Smooth muscle cell (in vitro differentiated cells): ENCODE measurements at regions not wholly inside any gene's neighbourhood (a gene's known extent, or its start where the extent isn't known, plus 50 kb on each side); places are given as distances from the start of the nearest gene placed in this dataset.
A peak's percentile ranks its signal among the peaks of the same experiment; 100 is the strongest.

Experiments used
- DNase-seq: peaks from one replicate; lab custom pipeline; 2025; ENCODE audit not compliant: unreplicated experiment; lab: John Stamatoyannopoulos, UW
- H2AFZ ChIP-seq: fragments of 200-600 bp; sonication (generic); 2 replicates; pipeline ENCODE4 v1.6.0; 2016; ENCODE audit warnings: antibody characterized with exemption, low read depth, mild to moderate bottlenecking
- H3F3A ChIP-seq: fragments of 200-600 bp; sonication (generic); 2 replicates; pipeline ENCODE4 v1.6.0; 2017; ENCODE audit warnings: antibody characterized with exemption, low read depth
- H3K27ac ChIP-seq: fragments of 200-600 bp; sonication (generic); 2 replicates; pipeline ENCODE4 v1.5.1; 2016; ENCODE audit warnings: low read depth, mild to moderate bottlenecking
- H3K27me3 ChIP-seq: fragments of 200-600 bp; sonication (generic); 2 replicates; pipeline ENCODE4 v1.6.1; 2016; ENCODE audit warnings: low read depth, mild to moderate bottlenecking
- H3K36me3 ChIP-seq: fragments of 200-600 bp; sonication (generic); 2 replicates; pipeline ENCODE4 v1.5.1; 2016; ENCODE audit warnings: low read depth
- H3K4me1 ChIP-seq: fragments of 200-600 bp; sonication (generic); 2 replicates; pipeline ENCODE4 v1.5.1; 2016; ENCODE audit warnings: low read depth
- H3K4me2 ChIP-seq: fragments of 200-600 bp; sonication (generic); 2 replicates; pipeline ENCODE4 v1.6.0; 2016; ENCODE audit warnings: mild to moderate bottlenecking
- H3K4me3 ChIP-seq: fragments of 200-600 bp; sonication (generic); 2 replicates; pipeline ENCODE4 v1.5.1; 2016; ENCODE audit warnings: mild to moderate bottlenecking
- H3K79me2 ChIP-seq: fragments of 200-600 bp; sonication (generic); 2 replicates; pipeline ENCODE4 v1.6.0; 2016; ENCODE audit warnings: low read depth, mild to moderate bottlenecking
- H3K9ac ChIP-seq: fragments of 200-600 bp; sonication (generic); 2 replicates; pipeline ENCODE4 v1.6.0; 2016; ENCODE audit warnings: low read depth
- H3K9me3 ChIP-seq: fragments of 200-600 bp; sonication (generic); replicated peaks from 2 replicates; pipeline ENCODE4 v1.5.1; 2016; ENCODE audit warnings: low read depth
- H4K20me1 ChIP-seq: fragments of 200-600 bp; sonication (generic); 2 replicates; pipeline ENCODE4 v1.6.0; 2016; ENCODE audit warnings: low read depth
- whole genome bisulfite sequencing: methylation state at CpG from one replicate; pipeline ENCODE4 v1.1.7; 2016; ENCODE audit warnings: low lambda C conversion rate; 5-methylcytosine and 5-hydroxymethylcytosine counted together
- TF ChIP-seq, protein P1 (sequence below): fragments of 200-600 bp; sonication (generic); IDR thresholded peaks from 2 replicates; pipeline ENCODE4 v1.5.1; 2017; ENCODE audit warnings: borderline replicate concordance, mild to moderate bottlenecking, antibody characterized with exemption; ENCODE audit not compliant: insufficient read depth, poor library complexity, severe bottlenecking

DNA sequence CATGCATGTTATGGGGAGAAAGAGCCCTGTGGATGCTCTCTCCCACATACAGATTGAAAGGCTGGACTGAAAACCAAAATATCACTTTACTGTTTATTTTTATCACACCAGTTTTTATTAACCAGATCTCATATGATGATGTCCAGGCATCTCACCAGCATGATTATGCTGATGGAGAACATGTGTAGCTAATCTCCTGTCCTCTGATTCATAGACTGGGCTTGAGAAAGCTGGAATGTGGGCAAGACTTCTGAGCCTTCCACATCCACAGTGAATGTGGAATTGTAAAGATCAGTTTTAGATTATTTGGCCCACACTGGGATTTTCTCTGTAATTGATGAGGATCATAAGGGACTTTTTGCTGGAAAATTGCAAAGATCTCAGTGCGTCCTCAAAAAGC, 137.9 kb downstream of the ICOS start:
- TF ChIP-seq, protein P1, sequence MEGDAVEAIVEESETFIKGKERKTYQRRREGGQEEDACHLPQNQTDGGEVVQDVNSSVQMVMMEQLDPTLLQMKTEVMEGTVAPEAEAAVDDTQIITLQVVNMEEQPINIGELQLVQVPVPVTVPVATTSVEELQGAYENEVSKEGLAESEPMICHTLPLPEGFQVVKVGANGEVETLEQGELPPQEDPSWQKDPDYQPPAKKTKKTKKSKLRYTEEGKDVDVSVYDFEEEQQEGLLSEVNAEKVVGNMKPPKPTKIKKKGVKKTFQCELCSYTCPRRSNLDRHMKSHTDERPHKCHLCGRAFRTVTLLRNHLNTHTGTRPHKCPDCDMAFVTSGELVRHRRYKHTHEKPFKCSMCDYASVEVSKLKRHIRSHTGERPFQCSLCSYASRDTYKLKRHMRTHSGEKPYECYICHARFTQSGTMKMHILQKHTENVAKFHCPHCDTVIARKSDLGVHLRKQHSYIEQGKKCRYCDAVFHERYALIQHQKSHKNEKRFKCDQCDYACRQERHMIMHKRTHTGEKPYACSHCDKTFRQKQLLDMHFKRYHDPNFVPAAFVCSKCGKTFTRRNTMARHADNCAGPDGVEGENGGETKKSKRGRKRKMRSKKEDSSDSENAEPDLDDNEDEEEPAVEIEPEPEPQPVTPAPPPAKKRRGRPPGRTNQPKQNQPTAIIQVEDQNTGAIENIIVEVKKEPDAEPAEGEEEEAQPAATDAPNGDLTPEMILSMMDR = no peak
- Histone ChIP-seq H3K4me3 (no peak overlapping the region), H3K9ac (peak overlapping the region; percentile 23), H3K79me2 (no peaks in the 10 kb centered on the region), H3F3A (peaks cover 5% of the 10 kb centered on the region), H3K27ac (peak overlapping the region; percentile 55), H3K9me3 (no peaks in the 10 kb centered on the region), H3K27me3 (peaks cover 9% of the 10 kb centered on the region), H4K20me1 (no peaks in the 10 kb centered on the region), H3K36me3 (no peaks in the 10 kb centered on the region), H2AFZ (no peak overlapping the region), H3K4me1 (no peaks in the 10 kb centered on the region), H3K4me2 (peak overlapping the region; percentile 70)
- 18% methylated on average over 1 of the region's 1 CpG for WGBS
- DNase-seq = no peak

DNA sequence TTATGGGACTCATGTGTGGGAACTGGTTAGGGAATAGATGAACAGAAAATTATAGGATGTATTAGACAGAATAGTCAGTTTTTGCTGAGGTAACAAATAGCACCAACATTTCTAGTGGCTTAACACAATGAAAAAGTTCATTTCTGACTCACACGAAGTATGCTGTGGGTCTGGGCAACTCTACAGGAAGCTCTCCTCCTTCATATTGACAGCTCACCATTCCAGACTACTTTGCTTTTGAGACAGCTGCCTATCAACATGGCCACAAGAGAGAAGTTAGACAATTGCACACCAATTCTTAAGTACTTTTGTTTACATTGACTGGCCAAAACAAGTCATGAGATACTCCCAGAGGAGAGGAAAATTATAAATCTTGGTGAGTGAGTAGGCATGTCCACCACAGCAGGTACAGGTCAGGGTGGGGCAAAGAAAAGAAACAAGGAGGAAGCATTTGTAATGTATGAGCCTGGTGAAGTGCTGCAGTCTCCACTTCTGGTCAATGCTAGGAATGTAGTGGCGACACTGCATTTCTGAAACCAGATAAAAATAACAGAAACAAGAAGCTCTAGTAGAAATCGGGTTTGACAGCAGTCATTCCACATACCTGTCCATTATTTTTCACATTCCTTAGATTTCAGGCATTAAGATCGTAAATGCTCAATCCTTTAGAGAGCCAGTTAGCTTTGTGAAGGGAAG, 141.6 kb downstream of the ICOS start:
- WGBS = 71% methylated on average over 4 of the region's 4 CpGs
- H3K4me1 ChIP-seq = no peaks in the 10 kb centered on the region
- H3F3A ChIP-seq = peaks cover 5% of the 10 kb centered on the region

DNA sequence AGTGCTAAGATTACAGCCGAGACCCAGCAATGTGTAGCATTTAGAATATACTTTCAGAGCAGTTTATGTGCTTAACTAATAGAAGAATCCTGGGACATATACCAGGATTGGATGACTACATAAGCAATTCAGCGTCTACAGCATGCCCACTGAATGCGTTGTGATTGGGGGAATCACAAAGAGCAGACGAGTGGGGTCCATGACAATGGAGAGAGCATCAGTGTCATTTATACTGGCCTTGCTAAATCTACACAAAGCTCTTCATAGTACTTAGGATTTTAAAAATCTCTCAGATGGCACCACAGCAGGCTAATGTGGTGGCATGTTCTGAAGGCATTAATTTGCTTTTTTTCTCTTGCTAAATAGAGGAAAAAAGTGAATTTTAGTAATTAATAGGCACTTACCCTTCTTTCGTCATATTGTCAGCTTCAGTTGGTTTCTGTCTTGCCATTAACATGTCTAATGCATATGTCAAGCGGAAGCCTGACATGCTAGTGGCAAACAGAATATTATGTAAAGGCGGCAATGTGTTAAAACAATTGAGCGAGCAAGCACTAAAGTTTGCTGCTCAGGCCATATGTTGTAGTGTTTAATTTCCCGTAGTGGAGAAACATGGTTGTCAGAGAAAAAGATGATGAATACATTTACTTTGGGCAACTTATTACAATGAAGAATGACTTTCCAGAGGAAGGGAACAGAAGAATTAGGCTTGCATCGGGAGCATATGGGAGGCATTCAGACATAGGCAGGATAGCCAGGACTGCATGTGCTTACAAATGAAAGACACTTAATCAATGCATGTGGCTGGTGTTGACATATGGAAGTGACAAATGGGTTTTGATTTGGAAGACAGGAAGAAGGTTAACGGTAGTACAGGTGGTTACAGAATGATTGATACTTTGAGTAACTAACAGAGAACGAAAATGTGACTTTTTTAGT, 145.2 kb downstream of the ICOS start:
- DNase-seq = no peak
- Histone ChIP-seq H3K27ac (no peak overlapping the region), H2AFZ (no peak overlapping the region), H4K20me1 (no peaks in the 10 kb centered on the region), H3K27me3 (peaks cover 12% of the 10 kb centered on the region), H3F3A (no peaks in the 10 kb centered on the region), H3K4me1 (no peaks in the 10 kb centered on the region), H3K4me3 (no peak overlapping the region), H3K9me3 (no peaks in the 10 kb centered on the region), H3K4me2 (no peak overlapping the region), H3K79me2 (no peaks in the 10 kb centered on the region), H3K9ac (no peak overlapping the region), H3K36me3 (no peaks in the 10 kb centered on the region)
- 83% methylated on average over 12 of the region's 12 CpGs for whole genome bisulfite sequencing
- TF ChIP-seq, protein P1 = no peak

More for the DNA sequence above, 141.6 kb downstream of the ICOS start:
- Histone ChIP-seq H3K4me3 (no peak overlapping the region), H3K79me2 (no peaks in the 10 kb centered on the region), H3K36me3 (no peaks in the 10 kb centered on the region), H4K20me1 (no peaks in the 10 kb centered on the region), H3K27me3 (peaks cover 8% of the 10 kb centered on the region), H3K4me2 (no peak overlapping the region), H2AFZ (no peak overlapping the region), H3K27ac (no peak overlapping the region), H3K9me3 (no peaks in the 10 kb centered on the region), H3K9ac (no peak overlapping the region)
- TF ChIP-seq, protein P1 = no peak
- DNase-seq = no peak
